HCEC 1CT (cell line): ENCODE measurements at regions not wholly inside any gene's neighbourhood (a gene's known extent, or its start where the extent isn't known, plus 50 kb on each side); places are given as distances from the start of the nearest gene placed in this dataset.
"Not testable (repeated sequence)": the region's sequence is repeated elsewhere in the genome, so short reads cannot be mapped to it uniquely, and the experiment has no call there.

ENCODE experiments used
- DNase-seq: peaks from one replicate; pipeline ENCODE4 v3.0.0-alpha.2; 2017

DNA sequence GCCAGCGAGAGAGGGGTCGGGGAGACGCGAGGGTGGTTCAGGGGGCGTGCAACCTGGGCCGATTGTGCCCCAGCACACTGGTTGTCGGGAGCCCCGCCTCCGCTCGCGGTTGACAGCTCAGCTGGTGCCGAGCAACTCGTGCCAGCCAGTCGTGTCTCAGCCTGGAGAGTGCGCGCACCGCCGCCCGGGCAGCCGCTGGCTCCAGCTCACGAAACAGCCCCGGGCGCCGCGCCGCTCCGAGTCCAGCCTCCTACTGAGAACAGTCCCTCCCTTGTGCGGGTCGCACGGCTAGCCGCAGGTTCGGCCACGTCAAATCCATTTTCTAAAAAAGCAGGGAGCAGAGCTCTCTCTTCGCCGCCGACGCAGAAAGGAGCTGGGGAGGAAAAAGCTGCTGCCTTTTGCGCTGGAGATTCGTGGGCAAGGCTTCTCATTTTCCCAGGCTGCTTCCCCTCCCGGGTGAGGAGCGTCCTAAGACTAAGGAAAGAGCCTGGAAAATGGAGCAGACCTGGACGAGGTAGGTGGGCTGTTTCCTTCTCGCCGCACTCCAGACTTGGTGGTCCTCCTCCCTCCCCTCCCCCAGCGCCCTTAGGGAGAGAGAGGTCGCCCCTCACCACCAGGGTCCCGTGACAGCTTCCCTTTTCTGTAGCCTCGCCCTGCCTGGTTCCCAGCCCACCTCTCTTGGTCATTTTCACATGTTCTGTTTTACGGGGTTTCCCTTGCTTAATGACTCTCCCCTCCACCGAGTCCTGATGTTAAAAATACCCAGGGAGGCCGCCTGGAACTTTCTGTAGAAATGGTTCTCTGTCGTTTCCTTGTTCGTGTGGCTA, 56.7 kb upstream of the SEC22B start:
- DNase-seq: not testable (repeated sequence)

DNA sequence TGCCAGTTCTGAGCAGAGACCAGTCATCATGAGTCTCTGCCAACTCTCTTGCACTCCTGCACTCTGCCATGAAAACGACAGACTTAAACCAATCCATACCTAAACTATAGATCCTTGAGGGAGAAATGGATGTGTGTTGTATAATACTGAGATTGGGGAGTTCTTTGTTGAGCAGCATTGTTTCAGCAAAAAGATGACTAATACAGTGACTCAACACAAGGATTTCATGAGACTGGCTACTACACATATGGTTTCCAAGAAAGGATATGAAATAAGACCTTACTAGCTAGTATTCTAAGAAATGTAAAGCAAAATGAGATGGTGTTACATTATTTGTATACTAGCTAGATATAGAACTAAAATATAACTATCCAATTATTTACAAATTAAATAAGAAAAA, 53.5 kb upstream of the SEC22B start:
- DNase-seq: not testable (repeated sequence)
